Mesodermal cell (in vitro differentiated cells): ENCODE measurements at regions not wholly inside any gene's neighbourhood (a gene's known extent, or its start where the extent isn't known, plus 50 kb on each side); places are given as distances from the start of the nearest gene placed in this dataset.

Source experiments
- H3K27ac ChIP-seq: 2 replicates; pipeline ENCODE4 v1.7.0; 2013; ENCODE audit warnings: mild to moderate bottlenecking, low read depth, low read length, moderate library complexity; ENCODE audit not compliant: severe bottlenecking
- H3K36me3 ChIP-seq: 2 replicates; pipeline ENCODE4 v1.7.1; 2013; ENCODE audit warnings: mild to moderate bottlenecking, low read length, moderate library complexity; ENCODE audit not compliant: control insufficient read depth, insufficient read depth
- H3K4me1 ChIP-seq: one replicate; pipeline ENCODE4 v1.7.1; 2013; ENCODE audit warnings: mild to moderate bottlenecking, low read length; ENCODE audit not compliant: insufficient read depth, control insufficient read depth, poor library complexity, severe bottlenecking
- H3K4me3 ChIP-seq: 2 replicates; pipeline ENCODE4 v1.7.0; 2013; ENCODE audit warnings: low read length, control low read depth, mild to moderate bottlenecking; ENCODE audit not compliant: insufficient read depth, poor library complexity, severe bottlenecking; ENCODE audit errors: extremely low read depth
- H3K9me3 ChIP-seq: 2 replicates; pipeline ENCODE4 v1.7.1; 2013; ENCODE audit warnings: mild to moderate bottlenecking, low read length, moderate library complexity; ENCODE audit not compliant: control insufficient read depth
- WGBS, 2 experiments: methylation state at CpG; one replicate each; pipeline ENCODE4 v1.1.5; 2013; ENCODE audit warnings: missing lambda C conversion rate in 2 of 2; ENCODE audit not compliant: insufficient coverage in 2 of 2; 5-methylcytosine and 5-hydroxymethylcytosine counted together

DNA sequence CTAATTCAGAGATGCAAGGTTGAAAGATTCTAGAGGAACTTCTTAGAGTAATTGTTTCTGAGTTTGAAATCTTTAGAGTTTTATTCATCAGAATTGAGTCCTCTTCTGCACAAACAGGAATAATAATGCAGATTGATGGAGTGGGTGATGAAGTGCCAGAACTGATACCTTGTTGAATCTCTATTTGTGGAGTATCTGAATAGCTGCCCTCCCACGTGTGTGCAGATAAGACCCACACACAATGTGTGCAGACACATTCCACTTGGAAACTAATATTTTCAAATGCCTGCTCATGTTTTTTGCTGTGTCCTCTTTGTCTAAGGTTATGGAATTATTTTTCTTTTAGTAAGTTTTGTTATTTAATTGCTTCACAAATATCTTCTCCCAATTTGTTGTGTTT is 1167.8 kb upstream of the MAP3K7 start:
- no peaks in the 10 kb centered on the region for H3K36me3 ChIP-seq
- no CpG with 5 or more reads among the region's 1 CpG for WGBS, 2 experiments
- no peaks in the 10 kb centered on the region for H3K4me1 ChIP-seq
- H3K4me3 ChIP-seq: no peak overlapping the region
- H3K9me3 ChIP-seq: no peaks in the 10 kb centered on the region
- H3K27ac ChIP-seq: no peak overlapping the region

DNA sequence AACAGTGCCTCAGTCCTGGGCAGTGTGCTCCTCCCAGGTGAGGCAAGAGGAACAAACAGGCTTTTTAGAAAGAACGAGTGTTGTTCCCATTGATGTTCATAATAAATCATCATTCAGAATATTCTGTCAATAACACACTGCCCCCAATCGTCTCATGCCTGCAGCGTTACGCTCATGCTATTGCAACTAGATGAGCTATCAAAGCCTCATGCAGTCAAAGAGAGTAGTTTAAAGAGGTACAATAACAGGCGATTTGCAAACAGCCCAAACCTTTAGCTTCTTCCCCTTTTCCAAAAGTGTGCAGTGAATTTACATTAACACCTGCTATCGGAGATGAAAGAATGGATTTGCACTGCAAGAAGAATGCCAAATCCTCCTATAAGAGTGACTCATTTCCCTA is 1164.7 kb upstream of the MAP3K7 start:
- Histone ChIP-seq H3K4me3 (no peak overlapping the region), H3K4me1 (no peaks in the 10 kb centered on the region), H3K27ac (no peak overlapping the region), H3K9me3 (no peaks in the 10 kb centered on the region), H3K36me3 (no peaks in the 10 kb centered on the region)
- 80 to 100% methylated on average over 1 of the region's 6 CpGs for WGBS, 2 experiments

DNA sequence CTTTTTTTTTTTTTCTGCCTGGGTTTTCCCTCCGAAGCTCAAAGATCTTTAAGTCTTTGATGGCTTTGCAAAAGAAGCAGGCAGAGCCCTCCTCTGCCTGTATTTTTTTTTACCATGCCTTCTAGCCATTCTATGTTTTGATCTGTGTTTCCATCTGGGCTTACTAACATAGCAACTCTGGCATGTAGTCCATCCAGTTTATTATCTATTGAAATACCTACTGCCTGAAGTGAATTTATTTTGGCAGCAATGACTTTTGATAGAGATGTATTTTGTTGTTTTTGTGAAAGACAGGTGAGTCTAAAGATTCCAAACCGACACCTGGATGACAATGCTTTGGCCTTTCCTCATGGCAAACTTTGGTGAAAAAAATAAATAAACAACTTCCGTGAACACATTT is 1157.7 kb upstream of the MAP3K7 start:
- WGBS, 2 experiments: 80 to 89% methylated on average over 1 to 2 of the region's 3 CpGs
- Histone ChIP-seq H3K4me1 (no peaks in the 10 kb centered on the region), H3K36me3 (no peaks in the 10 kb centered on the region), H3K27ac (no peak overlapping the region), H3K9me3 (no peaks in the 10 kb centered on the region), H3K4me3 (no peak overlapping the region)

DNA sequence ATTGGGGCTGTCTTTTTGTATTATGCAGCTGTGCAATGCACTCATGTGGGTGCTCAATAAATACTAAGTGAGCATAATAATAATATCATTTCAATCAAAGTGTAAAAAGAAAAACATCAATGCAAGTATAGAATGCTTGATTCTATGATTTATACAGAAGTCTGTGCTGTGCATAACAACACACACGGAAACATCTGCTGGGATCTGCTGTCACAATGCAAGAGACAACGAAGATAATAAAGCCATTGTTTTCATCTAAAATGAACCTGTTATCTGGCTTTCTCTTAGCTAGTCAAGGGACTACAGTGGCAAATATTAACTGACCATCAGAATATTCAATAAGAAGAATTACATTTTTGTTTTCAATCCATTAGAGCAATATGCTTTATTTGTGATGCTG is 1156.9 kb upstream of the MAP3K7 start:
- H3K4me1 ChIP-seq: no peaks in the 10 kb centered on the region
- WGBS, 2 experiments: 87 to 88% methylated on average over 1 to 2 of the region's 2 CpGs
- H3K9me3 ChIP-seq: no peaks in the 10 kb centered on the region
- no peaks in the 10 kb centered on the region for H3K36me3 ChIP-seq
- H3K4me3 ChIP-seq: no peak overlapping the region
- H3K27ac ChIP-seq: no peak overlapping the region

DNA sequence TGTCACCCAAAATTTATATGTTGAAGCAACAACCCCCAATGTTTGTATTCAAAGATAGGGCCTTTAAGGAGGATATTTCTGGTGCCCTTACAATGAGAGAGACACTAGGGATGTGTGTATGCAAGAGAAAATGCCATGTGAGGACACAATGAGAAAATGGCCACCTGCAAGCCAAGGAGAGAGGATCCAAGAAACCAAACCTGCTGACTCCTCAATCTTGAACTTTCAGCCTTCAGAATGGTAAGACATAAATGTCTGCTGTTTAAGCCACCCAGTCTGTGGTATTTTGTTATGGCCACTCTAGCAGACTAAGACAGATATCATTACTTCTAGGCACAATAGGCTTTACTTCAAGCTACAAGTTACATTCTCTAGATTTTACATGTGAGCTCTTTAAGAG is 1145.1 kb upstream of the MAP3K7 start:
- no peak overlapping the region for H3K4me3 ChIP-seq
- H3K36me3 ChIP-seq: no peaks in the 10 kb centered on the region
- H3K27ac ChIP-seq: no peak overlapping the region

DNA sequence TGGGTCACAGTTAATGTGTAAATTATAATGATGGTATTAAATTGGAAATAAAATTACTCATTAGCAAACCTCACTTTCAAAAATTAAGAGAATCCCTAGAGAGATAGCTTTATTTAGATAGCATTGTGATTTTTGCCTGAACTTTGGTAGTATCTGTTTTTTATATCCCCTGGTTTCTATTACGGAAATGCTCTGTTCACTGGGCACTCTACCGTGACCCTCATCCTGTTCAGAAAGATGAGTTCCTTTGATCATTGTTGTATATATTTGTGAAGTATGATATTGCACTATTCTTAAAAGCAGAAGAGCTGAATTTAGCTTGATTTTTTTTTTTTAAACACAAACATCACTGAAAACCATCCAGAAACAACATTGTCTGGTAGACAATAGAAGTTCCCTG is 1143.8 kb upstream of the MAP3K7 start:
- H3K36me3 ChIP-seq: no peaks in the 10 kb centered on the region
- no peaks in the 10 kb centered on the region for H3K4me1 ChIP-seq
- H3K4me3 ChIP-seq: no peak overlapping the region
- H3K27ac ChIP-seq: no peak overlapping the region
- 100% methylated on average over 2 of the region's 2 CpGs; no CpG with 5 or more reads in 1 of the 2 experiments for WGBS, 2 experiments
- H3K9me3 ChIP-seq: no peaks in the 10 kb centered on the region

More for the DNA sequence above, 1145.1 kb upstream of the MAP3K7 start:
- no peaks in the 10 kb centered on the region for H3K4me1 ChIP-seq
- H3K9me3 ChIP-seq: no peaks in the 10 kb centered on the region

DNA sequence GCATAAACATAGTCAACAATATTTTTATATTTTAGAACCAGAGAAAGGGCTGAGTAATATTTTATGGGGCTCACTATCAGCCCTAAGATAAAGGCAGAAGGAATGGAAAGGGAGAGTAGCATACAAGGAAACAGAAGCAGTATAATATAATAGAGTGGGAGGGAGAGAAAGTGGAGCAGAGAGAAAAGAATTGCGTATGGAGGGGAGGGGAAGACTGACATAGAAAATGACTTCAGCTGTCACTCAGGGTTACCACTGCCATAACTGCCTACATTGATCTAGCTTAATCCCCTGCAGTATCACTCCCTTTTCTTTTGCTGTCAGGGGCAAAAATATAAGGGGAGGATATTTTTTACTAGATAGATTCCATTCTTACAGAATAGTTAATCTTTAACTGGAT is 1133.5 kb upstream of the MAP3K7 start:
- no peaks in the 10 kb centered on the region for H3K36me3 ChIP-seq
- H3K4me1 ChIP-seq: no peaks in the 10 kb centered on the region
- H3K4me3 ChIP-seq: no peak overlapping the region
- no peak overlapping the region for H3K27ac ChIP-seq
- whole genome bisulfite sequencing, 2 experiments: no CpG with 5 or more reads among the region's 1 CpG
- H3K9me3 ChIP-seq: no peaks in the 10 kb centered on the region

DNA sequence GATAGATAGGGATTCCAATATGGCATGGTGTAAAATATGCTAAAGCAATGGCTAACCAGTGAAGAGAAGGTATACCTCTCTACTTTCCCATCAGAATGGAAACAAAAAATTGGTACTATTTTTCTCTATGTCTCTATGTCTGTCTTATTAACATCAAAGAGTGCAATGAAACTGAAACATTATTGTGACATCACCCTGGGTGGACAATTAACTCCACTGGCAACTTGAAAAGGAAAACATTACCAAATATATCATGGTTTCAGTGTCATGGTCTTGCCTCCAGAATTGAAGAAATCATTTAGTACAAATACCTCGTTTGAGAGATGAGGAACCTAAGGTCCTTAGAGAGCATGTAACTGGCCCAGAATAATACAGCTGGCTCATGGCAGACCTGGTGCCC is 1132.5 kb upstream of the MAP3K7 start:
- Histone ChIP-seq H3K4me3 (no peak overlapping the region), H3K4me1 (no peaks in the 10 kb centered on the region), H3K9me3 (no peaks in the 10 kb centered on the region), H3K36me3 (no peaks in the 10 kb centered on the region), H3K27ac (no peak overlapping the region)
- WGBS, 2 experiments: 56 to 63% methylated on average over 1 of the region's 1 CpG

DNA sequence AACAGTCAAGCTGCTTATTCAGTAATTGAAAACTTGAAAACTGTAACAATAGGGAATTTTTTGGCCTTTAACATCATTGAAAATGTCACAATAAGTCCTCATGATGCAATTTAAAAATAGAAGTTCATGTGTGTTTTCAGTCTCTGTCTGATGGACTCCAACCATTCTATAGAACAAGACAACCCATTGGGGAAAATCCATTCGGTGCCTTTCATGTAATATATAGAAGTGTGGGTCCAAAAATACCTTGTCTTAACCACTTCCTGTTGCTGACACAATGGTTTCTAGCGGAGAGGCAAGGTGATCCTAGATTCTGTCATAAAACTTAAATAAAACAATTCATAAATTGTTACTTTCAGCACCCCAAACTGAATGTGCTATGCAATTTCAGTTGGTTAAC is 1131.3 kb upstream of the MAP3K7 start:
- no peaks in the 10 kb centered on the region for H3K4me1 ChIP-seq
- no peak overlapping the region for H3K4me3 ChIP-seq
- WGBS, 2 experiments: no CpG with 5 or more reads among the region's 2 CpGs
- H3K36me3 ChIP-seq: no peaks in the 10 kb centered on the region
- H3K27ac ChIP-seq: no peak overlapping the region
- H3K9me3 ChIP-seq: no peaks in the 10 kb centered on the region

DNA sequence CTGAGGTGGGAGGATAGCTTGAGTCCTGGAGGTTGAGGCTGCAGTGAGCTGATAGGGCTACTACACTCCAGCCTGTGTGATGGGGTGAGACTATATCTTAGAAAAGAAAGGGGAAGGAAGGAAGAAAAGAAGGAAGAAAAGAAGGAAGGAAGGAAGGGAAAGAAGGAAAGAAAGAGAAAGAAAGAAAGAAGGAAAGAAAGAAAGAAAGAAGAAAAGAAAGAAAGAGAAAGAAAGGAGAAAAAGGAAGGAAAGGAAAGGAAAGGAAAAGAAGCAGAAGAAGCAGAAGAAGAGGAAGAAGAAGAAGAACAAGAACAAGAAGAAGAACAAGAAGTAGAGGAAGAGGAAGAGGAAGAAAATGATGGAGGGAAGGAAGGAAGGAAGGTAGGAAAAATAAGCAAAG is 1130.2 kb upstream of the MAP3K7 start:
- Histone ChIP-seq H3K4me3 (no peak overlapping the region), H3K36me3 (no peaks in the 10 kb centered on the region), H3K27ac (no peak overlapping the region), H3K4me1 (no peaks in the 10 kb centered on the region), H3K9me3 (no peaks in the 10 kb centered on the region)

DNA sequence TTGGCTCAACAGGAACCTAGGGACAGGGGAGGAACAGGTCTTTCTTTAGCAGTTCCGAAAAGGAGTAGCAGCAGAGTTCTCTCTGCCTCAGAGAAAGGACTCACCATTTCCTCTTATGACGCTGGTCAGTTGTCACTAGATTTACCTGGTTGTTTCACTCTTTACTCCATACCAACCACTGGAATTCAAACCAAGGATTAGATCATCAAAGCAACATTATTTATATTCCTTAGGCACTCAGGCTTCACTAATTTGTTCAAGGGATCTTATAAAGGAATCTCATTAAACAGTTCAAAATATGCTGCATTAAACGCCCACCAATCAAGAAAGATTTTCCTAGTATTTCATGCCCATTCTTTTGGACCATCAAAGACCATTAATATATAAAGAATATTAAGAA is 1129.5 kb upstream of the MAP3K7 start:
- WGBS, 2 experiments: 86 to 90% methylated on average over 2 of the region's 3 CpGs
- H3K36me3 ChIP-seq: no peaks in the 10 kb centered on the region

More for the DNA sequence above, 1129.5 kb upstream of the MAP3K7 start:
- Histone ChIP-seq H3K27ac (no peak overlapping the region), H3K9me3 (no peaks in the 10 kb centered on the region), H3K4me1 (no peaks in the 10 kb centered on the region), H3K4me3 (no peak overlapping the region)
